ENCODE measurements at regions not wholly inside any gene's neighbourhood (a gene's known extent, or its start where the extent isn't known, plus 50 kb on each side); places are given as distances from the start of the nearest gene placed in this dataset.

DNA sequence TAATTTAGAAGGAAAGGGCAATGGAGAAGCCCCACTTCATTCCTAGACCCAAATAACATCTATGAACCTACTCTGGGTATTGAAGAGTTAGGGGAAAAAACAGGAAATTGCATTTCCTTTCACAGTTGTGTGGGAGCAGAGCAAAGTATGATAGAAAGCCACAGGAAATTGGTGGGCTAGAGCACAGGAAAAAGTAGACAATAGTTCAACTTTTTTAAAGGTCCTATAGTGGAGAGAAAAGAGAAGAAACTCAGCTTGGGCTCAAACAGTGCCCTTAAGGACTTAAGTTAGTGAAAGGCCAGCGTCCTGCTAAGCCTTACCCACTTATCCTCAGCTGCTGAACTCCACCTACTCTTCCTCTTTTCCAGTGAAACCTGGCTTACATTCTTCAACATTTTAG, 258.1 kb downstream of the DPY19L2 start:
- TF ChIP-seq, protein P1, sequence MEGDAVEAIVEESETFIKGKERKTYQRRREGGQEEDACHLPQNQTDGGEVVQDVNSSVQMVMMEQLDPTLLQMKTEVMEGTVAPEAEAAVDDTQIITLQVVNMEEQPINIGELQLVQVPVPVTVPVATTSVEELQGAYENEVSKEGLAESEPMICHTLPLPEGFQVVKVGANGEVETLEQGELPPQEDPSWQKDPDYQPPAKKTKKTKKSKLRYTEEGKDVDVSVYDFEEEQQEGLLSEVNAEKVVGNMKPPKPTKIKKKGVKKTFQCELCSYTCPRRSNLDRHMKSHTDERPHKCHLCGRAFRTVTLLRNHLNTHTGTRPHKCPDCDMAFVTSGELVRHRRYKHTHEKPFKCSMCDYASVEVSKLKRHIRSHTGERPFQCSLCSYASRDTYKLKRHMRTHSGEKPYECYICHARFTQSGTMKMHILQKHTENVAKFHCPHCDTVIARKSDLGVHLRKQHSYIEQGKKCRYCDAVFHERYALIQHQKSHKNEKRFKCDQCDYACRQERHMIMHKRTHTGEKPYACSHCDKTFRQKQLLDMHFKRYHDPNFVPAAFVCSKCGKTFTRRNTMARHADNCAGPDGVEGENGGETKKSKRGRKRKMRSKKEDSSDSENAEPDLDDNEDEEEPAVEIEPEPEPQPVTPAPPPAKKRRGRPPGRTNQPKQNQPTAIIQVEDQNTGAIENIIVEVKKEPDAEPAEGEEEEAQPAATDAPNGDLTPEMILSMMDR (IDR thresholded peaks at IDR 0.05), result no peak
- no peak for TF ChIP-seq POLR2A (IDR thresholded peaks at IDR 0.05)
- no peak for TF ChIP-seq EP300 (IDR thresholded peaks at IDR 0.05)
